NK-92 treated with Interleukin-12 subunit alpha and Interleukin-12 subunit beta, amount 100 ng/mL, for 24 hours (cell line): ENCODE measurements at regions not wholly inside any gene's neighbourhood (a gene's known extent, or its start where the extent isn't known, plus 50 kb on each side); places are given as distances from the start of the nearest gene placed in this dataset.
"Not testable (repeated sequence)": the region's sequence is repeated elsewhere in the genome, so short reads cannot be mapped to it uniquely, and the experiment has no call there.

Source experiments
- DNase-seq: peaks from one replicate; lab custom pipeline; 2025; lab: John Stamatoyannopoulos, UW

DNA sequence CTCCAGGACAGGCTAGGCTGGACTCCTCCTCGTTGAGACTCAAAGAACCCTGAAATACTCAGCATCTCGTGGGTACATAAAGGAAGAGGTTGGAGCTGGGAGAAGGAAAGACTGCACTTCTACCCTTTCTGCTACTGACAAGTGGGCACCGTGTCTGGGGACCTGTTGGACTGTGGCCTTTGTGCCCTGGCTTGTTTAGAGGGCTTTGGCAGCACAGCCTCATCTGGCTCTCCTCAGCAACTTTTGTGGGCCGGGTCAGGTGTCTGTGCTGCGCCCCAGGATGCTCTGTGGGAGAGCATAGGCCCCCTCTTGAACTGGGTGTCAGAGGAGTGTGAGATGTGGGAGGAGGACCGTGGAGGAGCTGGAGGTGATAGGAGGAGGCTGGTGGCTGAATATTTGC is 142.4 kb downstream of the FCRL5 start:
- no peak for DNase-seq

DNA sequence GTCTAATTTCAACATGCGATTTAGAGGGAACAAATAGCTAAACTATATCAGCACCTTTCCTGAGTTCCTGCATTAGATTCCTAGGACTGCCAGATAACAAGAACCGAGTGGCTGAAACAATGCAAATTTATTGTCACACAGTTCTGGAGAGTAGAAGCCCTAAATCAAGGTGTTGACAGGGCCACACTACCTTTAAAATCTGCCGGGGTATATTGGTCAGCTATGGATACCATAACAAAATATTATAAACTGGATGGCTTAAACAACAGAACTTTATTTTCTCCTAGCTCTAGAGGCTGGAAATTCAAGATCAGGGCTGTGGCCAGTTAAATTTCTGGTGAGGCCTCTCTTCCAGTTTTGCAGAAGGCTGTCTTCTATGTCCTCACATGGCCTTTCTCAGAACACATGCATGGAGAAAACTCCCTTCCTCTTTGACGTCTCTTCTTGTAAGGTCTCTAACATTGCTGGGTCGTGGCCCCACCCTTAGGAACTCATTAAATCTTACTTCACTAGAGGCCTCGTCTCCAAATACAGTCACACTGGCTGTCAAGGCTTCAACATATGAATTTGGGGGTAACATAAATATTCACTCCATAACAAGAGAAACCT is 144.3 kb downstream of the FCRL5 start:
- DNase-seq = no peak

DNA sequence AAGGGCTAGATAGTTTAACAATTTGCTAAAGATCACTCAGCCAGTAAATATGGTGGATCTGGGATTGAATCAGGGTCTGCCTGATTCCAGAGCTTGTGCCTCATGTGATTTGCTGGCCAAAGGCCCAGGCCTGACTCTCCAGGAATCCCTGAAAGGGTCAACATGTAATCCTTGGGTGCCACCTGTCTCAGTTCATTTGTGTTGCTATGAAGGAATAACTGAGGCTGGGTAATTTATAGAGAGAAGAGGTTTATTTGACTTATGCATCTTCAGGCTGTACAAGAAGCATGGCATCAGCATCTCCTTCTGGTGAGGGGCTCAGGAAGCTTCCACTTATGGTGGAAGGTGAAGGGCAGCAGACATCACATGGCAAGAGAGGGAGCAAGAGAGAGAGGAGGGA is 144.9 kb downstream of the FCRL5 start:
- no peak for DNase-seq

DNA sequence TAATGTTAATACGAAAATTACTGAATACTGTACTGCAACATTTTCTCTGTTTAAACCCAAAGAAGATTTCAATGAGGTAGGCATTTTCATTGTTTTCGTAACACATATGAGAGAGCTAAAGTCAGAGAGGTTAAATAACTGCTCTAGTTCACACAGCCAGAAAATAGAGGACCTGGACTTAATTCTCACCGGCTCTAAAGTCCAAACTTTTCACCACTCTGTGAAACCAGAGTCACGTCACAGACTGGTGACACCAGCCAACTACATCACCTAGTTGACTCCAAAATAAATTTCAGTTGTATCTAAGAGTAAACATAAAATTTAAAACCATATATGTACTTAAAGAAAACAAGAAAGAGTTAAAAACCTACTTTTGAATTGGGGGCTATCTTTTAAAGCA is 146.7 kb downstream of the FCRL5 start:
- no peak for DNase-seq

DNA sequence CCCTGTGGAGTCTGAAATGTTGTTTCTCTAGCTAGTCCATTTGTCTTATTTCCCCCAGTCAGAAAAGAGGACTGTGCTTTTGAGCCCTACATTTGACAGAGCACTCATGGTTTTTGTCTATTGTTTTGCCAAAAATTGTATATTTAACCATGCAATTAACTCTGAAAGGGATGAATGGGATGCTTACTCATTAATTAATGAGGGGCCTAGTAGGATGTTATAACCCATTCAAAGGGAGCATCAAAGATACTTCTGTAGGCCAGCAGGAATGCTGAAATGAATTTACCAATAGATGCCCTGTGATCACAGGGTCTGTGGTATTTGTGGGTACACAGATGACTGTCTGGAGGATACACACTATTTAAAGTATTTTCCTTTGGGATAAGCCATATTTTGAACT is 147.7 kb downstream of the FCRL5 start:
- DNase-seq = no peak

DNA sequence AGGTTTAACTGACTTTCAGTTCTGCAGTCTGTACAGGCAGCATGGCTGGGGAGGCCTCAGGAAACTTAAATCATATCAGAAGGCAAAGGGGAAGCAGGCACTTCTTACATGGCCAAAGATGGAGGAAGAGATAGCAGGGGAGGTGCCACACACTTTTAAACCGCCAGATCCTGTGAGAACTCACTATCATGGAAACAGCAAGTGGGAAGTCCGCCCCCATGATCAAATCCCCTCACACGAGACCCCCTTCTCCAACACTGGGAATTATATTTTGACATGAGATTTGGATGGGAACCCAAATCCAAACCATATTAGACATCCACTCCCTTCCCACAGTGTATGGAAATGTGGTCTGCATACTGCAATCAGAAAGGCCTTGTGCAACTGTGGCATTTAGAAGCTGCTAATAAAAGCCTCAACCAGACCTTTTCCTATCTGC is 148.2 kb downstream of the FCRL5 start:
- no peak for DNase-seq

DNA sequence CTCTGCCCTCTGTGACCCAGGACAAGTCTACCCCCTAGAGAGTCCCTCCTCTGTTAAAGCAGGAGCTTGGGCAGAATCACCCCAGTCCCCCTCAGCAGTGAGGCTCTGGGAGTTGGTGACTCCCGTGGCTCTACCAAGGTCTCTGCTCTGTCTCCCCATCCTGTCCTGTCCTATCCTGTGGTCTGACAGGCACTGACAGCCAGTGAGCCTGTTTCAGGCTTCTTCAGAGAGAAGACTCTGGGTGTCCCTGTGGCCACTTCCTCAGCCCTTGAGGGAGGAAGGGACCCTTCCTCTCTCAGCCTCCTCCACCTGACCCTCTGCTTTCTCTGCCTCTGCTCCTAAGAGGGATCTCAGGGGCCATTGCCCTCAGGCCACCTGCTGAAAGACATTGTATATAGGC is 148.7 kb downstream of the FCRL5 start:
- no peak for DNase-seq

DNA sequence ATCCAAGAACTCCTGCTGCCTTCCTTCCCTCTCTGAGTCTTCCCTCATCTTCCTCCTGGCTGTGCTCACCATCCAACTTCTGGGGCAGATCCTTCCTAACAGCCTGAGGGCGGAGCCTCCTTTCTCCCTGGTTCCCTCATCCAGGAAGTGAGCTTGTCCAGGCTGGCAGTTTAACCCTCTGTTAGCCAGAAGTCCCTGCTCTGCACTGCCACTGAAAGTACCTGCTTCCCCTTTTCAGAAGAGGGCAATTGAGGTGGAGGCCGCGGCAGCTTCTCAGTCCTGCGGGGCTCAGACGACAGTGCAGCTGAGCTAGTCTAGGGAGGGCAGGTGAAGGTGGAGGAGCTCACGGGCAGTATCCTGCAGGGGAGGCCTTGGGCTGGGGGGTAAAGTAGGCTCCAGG is 149.1 kb downstream of the FCRL5 start:
- no peak for DNase-seq

DNA sequence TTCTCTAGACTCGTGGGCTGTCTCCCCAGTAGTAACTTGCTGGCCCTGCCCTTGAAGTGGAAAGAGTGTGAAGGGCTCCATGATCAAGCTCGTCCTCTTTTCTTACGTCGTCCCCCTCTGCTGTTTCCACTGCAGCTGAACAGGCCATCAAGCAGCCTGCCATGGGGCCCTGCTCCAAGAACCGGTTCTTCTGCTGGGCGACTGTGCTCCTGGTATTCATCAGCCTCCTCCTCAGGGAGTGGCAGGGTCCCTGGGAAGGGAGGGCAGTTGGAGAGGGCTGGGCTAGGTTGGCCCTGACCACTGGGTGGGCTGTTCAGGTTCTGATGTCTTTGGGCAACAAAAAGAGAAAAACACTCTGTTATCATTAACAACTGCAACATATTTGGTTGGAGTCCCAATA is 151.5 kb downstream of the FCRL5 start:
- DNase-seq = no peak

DNA sequence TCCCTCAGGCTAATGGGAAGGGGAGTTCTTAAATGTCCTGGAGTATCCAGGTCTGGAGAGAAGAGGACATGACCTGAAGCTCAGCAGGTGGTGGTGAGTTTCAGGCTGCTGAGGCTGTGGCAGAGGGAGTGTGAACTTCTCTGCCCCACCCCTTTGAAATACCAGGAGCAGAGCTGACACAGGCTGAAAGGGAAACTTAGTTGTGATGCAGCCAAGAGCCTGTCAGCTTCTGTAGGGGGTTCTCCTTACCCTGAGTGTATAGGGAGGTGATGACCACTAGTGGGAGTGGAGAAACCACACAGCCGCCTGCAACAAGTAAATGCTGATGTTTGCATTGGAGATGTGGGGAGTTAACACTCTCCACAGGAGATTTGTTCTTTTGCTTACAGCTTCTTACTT is 152.3 kb downstream of the FCRL5 start:
- peak; percentile 59 for DNase-seq

DNA sequence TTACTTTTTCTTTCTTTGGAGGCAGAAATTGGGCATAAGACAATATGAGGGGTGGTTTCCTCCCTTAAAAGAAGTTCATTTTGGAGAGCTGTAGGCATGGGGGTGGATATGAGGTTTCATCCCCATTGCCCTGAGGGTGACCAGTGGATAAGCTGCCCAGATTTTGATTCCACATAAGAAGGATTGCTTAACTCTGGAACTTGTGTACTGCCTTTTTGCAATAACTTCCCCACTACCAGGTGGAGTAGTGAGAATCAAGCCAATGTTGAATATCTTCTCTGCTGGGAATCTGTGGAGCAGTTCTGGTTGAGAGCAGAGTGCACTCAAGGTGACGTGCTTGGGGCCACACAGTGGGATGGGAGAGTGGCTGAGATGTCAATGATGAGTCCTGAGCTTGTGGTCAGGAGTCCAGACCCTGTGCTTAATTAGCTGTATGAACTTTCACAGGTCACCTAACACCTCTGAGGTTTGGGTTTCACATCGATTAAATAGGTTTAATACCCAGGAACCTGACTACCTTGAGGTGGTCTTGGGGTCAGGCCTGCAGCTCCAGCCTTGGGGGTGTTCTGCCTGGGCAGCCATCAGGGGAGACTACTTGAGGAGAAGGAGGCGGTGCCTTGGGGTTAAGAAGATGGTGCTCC is 152.9 kb downstream of the FCRL5 start:
- DNase-seq = no peak

DNA sequence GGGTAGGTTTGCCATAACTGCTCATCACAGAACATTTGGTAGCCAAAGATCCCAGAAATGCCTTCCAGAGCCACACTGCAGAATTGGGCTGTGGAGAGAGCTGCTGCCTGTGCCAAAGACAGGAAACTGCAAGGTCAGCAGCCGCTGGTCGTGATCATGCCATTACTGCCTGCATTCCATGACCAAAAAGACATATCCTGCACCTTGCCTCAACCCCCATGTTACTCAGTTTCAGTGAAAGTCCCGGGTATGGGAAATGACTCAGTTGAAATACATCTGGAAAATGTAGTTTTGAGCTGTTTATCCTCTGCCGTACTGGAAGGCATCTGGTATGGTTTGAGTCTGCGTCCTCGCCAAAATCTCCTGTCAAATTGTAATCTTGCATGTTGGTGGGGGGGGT is 161.7 kb downstream of the FCRL5 start:
- DNase-seq = no peak

DNA sequence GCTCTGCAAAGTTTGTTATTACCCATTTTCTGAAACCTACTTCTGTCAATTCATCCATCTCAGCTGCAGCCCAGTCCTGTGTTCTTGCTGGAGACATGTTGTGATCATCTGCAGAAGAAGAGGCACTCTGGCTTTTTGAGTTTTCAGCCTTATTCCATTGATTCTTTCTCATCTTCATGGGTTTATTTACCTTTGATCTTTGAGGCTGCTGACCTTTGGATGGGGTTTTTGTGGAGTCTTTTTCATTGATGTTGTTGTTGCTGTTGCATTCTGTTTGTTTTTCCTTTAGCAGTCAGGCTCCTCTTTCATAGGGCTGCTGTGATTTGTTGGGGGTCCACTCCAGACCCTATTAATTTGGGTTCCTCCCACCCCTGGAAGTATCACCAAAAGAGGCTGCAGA is 164.3 kb downstream of the FCRL5 start:
- DNase-seq = no peak

DNA sequence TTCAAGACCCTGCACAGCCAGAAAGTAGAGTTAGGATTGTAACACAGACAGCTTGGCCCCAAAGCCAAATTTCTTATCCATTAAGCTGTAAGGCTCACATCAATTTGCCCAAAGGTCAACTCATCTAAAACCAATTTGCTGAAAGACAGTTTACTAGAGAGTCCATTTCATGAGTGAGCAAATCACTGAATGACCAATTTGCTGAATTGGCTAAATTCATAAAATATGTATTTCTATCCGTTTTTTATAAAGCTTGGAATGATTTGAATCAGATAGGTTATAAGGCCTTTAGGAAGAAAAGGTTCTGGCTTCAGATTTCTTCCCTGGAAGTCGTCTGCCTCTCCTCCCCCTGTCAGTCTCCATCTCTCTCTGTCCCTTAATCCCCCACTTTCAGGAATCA is 168.1 kb downstream of the FCRL5 start:
- DNase-seq = no peak

DNA sequence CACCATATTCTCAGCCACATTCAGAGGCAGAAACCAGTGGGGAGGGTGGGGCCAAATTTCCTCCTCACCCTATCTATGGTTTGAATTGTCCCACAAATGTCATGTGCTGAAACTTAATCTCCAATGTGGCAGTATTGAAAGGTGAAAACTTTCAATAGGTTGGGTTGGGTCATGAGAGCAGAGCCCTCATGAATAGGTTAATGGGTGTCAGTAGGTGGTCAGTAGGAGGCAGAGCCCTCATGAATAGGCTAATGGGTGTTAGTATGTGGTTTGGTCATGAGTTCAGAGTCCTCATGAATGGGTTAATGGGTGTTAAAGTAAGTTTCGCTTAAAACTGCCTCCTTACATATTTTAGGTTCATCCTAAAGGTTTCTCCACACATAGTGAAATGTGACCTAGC is 170.0 kb downstream of the FCRL5 start:
- no peak for DNase-seq

DNA sequence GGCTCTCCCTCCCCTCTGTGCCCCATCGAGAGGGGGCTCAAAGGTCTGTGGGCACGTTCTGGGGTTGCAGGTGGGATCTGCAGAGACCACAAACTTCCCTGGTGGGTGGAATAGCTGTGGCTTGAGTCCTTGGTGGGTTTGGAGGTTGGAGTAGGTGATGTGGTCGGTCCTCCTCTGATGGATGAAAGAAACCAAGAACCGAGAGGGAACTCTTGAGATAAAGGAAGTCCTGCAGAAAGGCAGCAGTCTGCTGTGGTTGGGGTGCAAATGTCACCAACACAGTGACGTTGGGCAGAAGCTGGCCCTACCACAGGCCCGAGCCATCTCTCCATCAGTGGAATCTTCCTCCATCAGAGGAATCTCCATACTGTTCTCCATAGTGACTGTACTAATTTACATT is 171.8 kb downstream of the FCRL5 start:
- no peak for DNase-seq

DNA sequence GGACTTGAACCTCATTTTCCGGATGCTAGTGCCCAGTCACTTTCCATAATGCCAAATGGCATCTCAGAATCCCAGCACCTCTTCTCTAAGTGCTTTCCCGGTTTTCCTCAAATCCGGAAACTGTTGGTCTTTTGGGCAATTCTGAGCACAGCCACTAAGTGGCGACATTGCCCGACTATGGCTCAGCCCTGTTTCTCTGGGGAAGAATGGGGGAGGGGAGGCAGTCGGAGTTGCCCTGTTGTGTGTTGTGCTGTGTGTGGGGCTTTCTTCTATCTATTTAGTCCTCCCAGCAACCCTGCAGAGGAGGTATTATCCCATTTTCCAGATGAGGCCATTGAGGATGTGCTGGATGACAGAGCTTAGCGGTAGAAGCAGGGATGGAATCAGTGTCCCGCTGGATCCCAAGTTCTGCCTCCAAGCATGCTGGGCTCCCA is 175.0 kb downstream of the FCRL5 start:
- peak; percentile 38 for DNase-seq

DNA sequence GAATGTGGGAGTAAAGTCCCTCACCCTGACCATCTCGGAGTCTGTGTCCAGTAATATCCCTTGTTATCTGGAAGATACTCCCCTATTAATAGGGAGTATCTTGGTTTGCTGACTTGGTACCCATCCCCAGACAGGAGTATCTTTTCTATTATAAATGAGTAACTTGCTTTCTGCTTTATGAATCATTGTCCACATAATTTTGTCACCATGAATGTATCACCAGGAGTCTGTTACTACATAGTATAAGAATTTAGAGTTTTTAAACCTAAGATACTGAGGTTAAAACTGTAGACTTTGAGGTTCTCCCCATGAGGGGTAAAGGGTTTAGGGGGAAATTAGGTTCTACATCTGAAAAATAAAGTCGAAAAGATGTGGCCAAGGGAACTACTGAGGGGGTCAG is 175.6 kb downstream of the FCRL5 start:
- no peak for DNase-seq

DNA sequence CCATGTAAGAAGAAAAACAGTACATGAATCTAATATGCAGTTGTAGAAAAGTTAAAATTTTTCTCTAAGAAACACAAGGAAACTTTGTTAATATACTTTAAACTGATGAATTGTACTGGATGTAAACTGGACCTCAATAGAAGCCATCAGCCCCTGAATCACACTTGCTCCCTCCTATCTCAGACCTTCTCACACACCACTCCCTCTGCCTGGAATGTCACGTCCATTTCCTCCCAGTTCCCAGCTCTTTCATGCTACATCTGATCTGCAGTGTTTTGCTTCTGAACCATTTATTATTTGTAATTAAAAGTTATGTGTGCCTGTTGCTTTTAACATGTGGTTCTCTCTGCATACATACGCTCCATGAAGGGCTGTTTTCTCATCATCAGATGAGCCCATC is 180.0 kb downstream of the FCRL5 start:
- DNase-seq = not testable (repeated sequence)

DNA sequence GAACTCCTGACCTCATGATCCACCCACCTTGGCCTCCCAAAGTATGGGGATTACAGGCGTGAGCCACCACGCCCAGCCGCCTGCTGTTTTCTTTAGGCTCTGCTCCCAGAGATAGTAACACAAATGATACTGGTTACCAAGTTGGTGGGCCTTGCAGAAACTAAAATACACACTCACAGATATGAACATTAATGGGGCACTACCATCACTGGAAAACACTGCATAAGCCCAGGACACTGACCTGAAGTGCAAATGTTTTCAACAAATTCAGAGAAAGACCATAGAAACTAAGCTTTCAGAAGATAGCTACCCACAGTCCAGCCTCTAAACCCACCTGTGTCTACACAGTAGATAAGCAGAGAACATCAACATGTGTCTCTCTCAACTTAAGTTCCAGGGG is 180.5 kb downstream of the FCRL5 start:
- no peak for DNase-seq

DNA sequence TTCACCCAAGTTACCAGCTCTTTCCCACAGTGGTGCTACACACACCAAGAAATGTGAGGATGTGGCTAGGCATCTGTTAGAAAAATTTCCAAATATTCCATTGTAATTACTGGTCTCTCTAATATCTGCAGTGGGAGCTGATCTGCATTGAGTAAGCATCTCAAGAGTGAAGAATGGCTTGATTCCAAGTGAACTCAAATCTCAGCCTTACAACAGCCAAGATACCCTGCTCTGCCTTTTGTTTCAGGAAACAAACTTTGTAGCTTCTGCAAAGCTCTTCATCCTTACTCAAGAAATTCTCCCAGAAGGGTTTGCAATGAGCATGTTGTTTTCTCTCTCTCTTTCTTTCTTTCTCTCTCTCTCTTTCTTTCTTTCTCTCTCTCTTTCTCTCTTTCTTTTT is 181.1 kb downstream of the FCRL5 start:
- DNase-seq = no peak

DNA sequence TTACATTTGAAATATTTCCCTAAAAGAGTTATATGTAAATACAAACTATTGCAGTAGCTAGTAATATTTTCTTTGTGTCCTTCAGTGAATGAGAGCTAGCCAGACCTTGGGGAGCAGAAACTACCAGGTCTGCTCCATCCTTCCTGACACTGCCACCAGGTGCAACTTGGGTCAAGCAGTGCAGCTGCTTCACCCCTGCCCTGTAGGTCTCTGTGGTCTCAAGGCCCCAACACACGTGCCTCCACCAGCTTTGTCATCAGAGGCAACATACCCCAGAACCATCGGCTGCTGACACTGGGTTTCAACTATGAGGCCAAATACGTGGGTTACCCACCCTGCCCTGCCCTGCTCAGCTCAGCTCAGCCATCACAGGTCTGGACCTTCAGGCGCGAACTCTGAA is 181.6 kb downstream of the FCRL5 start:
- no peak for DNase-seq

DNA sequence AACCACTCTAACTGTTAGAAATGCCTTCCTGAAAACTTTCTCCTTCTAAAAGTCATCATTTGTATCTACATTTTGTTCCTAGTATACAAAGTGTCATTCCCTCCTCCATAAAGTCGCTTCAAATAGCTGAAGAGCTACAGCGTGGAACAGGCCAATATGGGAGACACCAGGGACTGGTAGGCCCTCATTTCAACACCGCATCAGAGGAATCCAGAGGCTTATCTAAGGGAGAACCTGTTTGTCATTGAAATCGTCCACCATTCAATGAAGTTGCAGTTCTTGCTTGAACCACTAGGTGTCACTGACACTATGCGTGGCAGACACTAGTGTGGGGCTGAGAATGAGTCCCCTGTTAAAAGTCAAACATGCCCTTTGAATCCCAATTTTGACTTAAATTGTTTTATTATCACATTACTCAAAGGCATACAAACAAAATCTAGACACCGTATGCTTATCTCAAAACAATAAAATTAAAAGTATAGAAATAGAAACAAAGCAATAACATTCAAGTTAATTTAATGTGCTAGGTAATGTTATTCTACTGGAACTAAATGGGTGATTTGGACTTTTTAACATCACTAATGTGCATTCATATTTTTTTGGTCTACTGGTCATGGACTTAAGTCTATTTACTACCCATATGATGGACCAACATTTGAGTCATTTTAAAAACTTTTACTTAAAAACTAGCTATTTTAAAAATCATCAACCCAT is 182.3 kb downstream of the FCRL5 start:
- no peak for DNase-seq

DNA sequence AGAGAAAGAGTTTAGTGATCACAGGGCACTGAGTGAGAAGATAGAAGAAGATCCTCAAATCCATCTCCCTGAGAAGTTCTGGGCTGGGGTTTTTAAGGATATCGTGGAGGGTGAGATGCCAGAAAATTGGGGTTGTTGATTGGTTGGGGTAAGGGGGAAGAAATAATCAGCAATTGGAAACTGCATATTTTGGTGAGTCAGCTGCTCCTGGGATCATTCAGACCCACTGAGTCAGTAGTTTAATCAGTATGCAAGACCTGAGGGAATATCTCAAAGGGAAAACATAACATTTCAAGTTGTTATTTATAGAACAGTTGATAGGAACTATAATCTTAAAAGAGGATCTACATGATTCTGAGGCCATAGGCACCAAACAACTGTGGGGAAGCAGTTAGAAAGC is 183.4 kb downstream of the FCRL5 start:
- not testable (repeated sequence) for DNase-seq
